Lower lobe of right lung (tissue), 2 donors: ENCODE measurements at regions not wholly inside any gene's neighbourhood (a gene's known extent, or its start where the extent isn't known, plus 50 kb on each side); places are given as distances from the start of the nearest gene placed in this dataset.

Experiments
- ATAC-seq, 2 donors: fragments of 200-7000 bp; cut with Tn5 transposase; one replicate each; pipeline ENCODE4 v1.9.1; 2020 to 2022; ENCODE audit warnings: mild to moderate bottlenecking in 2 of 2, moderate library complexity in 2 of 2
- DNase-seq: peaks from one replicate; pipeline ENCODE4 v3.0.0-alpha.2; 2020
- H3K27ac ChIP-seq: fragments of 200-600 bp; one replicate; pipeline ENCODE4 v1.8.0; 2022
- H3K27me3 ChIP-seq: fragments of 200-600 bp; one replicate; pipeline ENCODE4 v1.8.0; 2022; ENCODE audit warnings: low read depth
- H3K36me3 ChIP-seq: fragments of 200-600 bp; one replicate; pipeline ENCODE4 v1.8.0; 2022; ENCODE audit warnings: mild to moderate bottlenecking
- H3K4me1 ChIP-seq: fragments of 200-600 bp; one replicate; pipeline ENCODE4 v1.8.0; 2022
- H3K4me3 ChIP-seq: fragments of 200-600 bp; one replicate; pipeline ENCODE4 v1.8.0; 2022; ENCODE audit warnings: mild to moderate bottlenecking
- H3K9me3 ChIP-seq: fragments of 200-600 bp; one replicate; pipeline ENCODE4 v1.8.0; 2022
- CTCF ChIP-seq: fragments of 200-600 bp; IDR thresholded peaks from one replicate; pipeline ENCODE4 v1.8.0; 2022; ENCODE audit warnings: antibody characterized with exemption, mild to moderate bottlenecking
- intact Hi-C: fragments of 100-400 bp; cut with DNase I; formaldehyde crosslinking; loops from one replicate; pipeline ENCODE4 v1.11.0; 2022
- donor health status: DM: no; HTN: yes; CAD: no; lungs with severe emphysema.

- Histone ChIP-seq H3K27ac (no peak overlapping the region), H3K36me3 (no peaks in the 10 kb centered on the region), H3K9me3 (no peaks in the 10 kb centered on the region), H3K4me1 (peaks cover 3% of the 10 kb centered on the region), H3K4me3 (no peak overlapping the region), H3K27me3 (no peaks in the 10 kb centered on the region)
- ATAC-seq, result no peak
- DNase-seq, result no peak
- TF ChIP-seq CTCF, result no peak
- intact Hi-C loops, result no loop called here
Measured at GRCh38 chr3:171959532-171960089, 79.8 kb upstream of the FNDC3B start.

GRCh38 chr3:171960159-171960558, 79.2 kb upstream of the FNDC3B start:
- no peak for TF ChIP-seq CTCF
- H3K27ac ChIP-seq, result no peak overlapping the region
- ATAC-seq, result no peak
- H3K36me3 ChIP-seq, result no peaks in the 10 kb centered on the region
- H3K9me3 ChIP-seq, result no peaks in the 10 kb centered on the region
- H3K27me3 ChIP-seq, result no peaks in the 10 kb centered on the region
- intact Hi-C loops, result no loop called here
- H3K4me3 ChIP-seq, result no peak overlapping the region
- no peaks in the 10 kb centered on the region for H3K4me1 ChIP-seq
- DNase-seq, result no peak

GRCh38 chr3:171962137-171962720, 77.1 kb upstream of the FNDC3B start:
- ATAC-seq (no peak), DNase-seq (no peak)
- Histone ChIP-seq H3K36me3 (no peaks in the 10 kb centered on the region), H3K4me3 (no peak overlapping the region), H3K27ac (no peak overlapping the region), H3K9me3 (no peaks in the 10 kb centered on the region), H3K4me1 (peaks cover 8% of the 10 kb centered on the region), H3K27me3 (no peaks in the 10 kb centered on the region)
- no peak for TF ChIP-seq CTCF
- intact Hi-C loops, result no loop called here

- Histone ChIP-seq H3K36me3 (no peaks in the 10 kb centered on the region), H3K9me3 (no peaks in the 10 kb centered on the region), H3K4me3 (no peak overlapping the region), H3K27me3 (no peaks in the 10 kb centered on the region), H3K4me1 (peaks cover 19% of the 10 kb centered on the region), H3K27ac (no peak overlapping the region)
- no peak for ATAC-seq
- TF ChIP-seq CTCF, result no peak
- DNase-seq, result no peak
- intact Hi-C loops, result no loop called here
Measured at GRCh38 chr3:171963546-171963945, 75.8 kb upstream of the FNDC3B start.

- DNase-seq (no peak), ATAC-seq (no peak)
- no peak overlapping the region for H3K4me3 ChIP-seq
- TF ChIP-seq CTCF, result no peak
- no peak overlapping the region for H3K27ac ChIP-seq
- H3K27me3 ChIP-seq, result no peaks in the 10 kb centered on the region
- H3K36me3 ChIP-seq, result no peaks in the 10 kb centered on the region
- peaks cover 19% of the 10 kb centered on the region for H3K4me1 ChIP-seq
- H3K9me3 ChIP-seq, result no peaks in the 10 kb centered on the region
- intact Hi-C loops, result no loop called here
Measured at GRCh38 chr3:171965067-171965712, 74.2 kb upstream of the FNDC3B start.
